Heart left ventricle (tissue), 16 donors: ENCODE measurements at regions not wholly inside any gene's neighbourhood (a gene's known extent, or its start where the extent isn't known, plus 50 kb on each side); places are given as distances from the start of the nearest gene placed in this dataset.

ENCODE experiments used
- ATAC-seq, 4 donors: fragments of 200-7000 bp; cut with Tn5 transposase; one replicate each; pipeline ENCODE4 v1.9.1; 2020 to 2022; ENCODE audit warnings: moderate library complexity in 4 of 4, mild to moderate bottlenecking in 3 of 4, moderate number of reproducible peaks in 1 of 4
- DNase-seq, 5 donors: peaks; one replicate each; pipeline ENCODE4 v3.0.0-alpha.2; 2020
- H3K27ac ChIP-seq, 12 donors: fragments of 200-600 bp; sonication (generic) in 4 of 12; one replicate each; pipeline versions ENCODE4 v1.5.0 to v1.8.0; 2016 to 2022; ENCODE audit warnings: mild to moderate bottlenecking in 2 of 12
- H3K27me3 ChIP-seq, 9 donors: fragments of 200-600 bp; sonication (generic) in 2 of 9; one replicate each; pipeline versions ENCODE4 v1.5.1 to v1.8.0; 2016 to 2022; ENCODE audit warnings: mild to moderate bottlenecking in 3 of 9
- H3K36me3 ChIP-seq, 9 donors: fragments of 200-600 bp; sonication (generic) in 2 of 9; one replicate each; pipeline versions ENCODE4 v1.5.0 to v1.8.0; 2018 to 2022; ENCODE audit warnings: mild to moderate bottlenecking in 2 of 9
- H3K4me1 ChIP-seq, 12 donors: fragments of 200-600 bp; sonication (generic) in 4 of 12; one replicate each; pipeline versions ENCODE4 v1.5.0 to v1.8.0; 2016 to 2022; ENCODE audit warnings: mild to moderate bottlenecking in 3 of 12
- H3K4me3 ChIP-seq, 12 donors: fragments of 200-600 bp; sonication (generic) in 4 of 12; one replicate each; pipeline versions ENCODE4 v1.5.0 to v1.8.0; 2017 to 2022; ENCODE audit warnings: mild to moderate bottlenecking in 9 of 12, moderate library complexity in 4 of 12
- H3K9me3 ChIP-seq, 12 donors: fragments of 200-600 bp; sonication (generic) in 4 of 12; one replicate each; pipeline versions ENCODE4 v1.5.0 to v1.8.0; 2016 to 2022; ENCODE audit warnings: mild to moderate bottlenecking in 1 of 12
- CTCF ChIP-seq, 12 donors: fragments of 200-600 bp; sonication (generic) in 4 of 12; IDR thresholded peaks; one replicate each; pipeline versions ENCODE4 v1.5.0 to v1.8.0; 2018 to 2022; ENCODE audit warnings: antibody characterized with exemption in 12 of 12, mild to moderate bottlenecking in 5 of 12
- POLR2A ChIP-seq, 2 donors: fragments of 450-650 bp; IDR thresholded peaks; one replicate each; pipeline ENCODE4 v1.6.1; 2017; ENCODE audit warnings: antibody characterized with exemption in 2 of 2, mild to moderate bottlenecking in 2 of 2, moderate library complexity in 2 of 2
- whole genome bisulfite sequencing, 4 donors: extraction: QIAGEN DNeasy Blood & Tissue Kit in 2 of 4; methylation state at CpG; one replicate each; pipeline versions ENCODE4 v1.1.5 to v1.1.7; 2013 to 2018; 5-methylcytosine and 5-hydroxymethylcytosine counted together
- intact Hi-C, 10 donors: fragments of 100-400 bp; cut with DNase I; formaldehyde crosslinking; loops; one replicate each; pipeline versions ENCODE4 v1.11.1 to v1.14.2; 2022
- donor health status: ischemic (EF 13 %, LVEDD 7.1; RV severe dilation, severe dysfunction).
- donor health status: healthy with polysubstance abuse.
- donor health status: DM: no; HTN: yes; CAD: no.
- donor health status: DM: no; HTN: no; CAD: no.
- donor health status: ischemic (EF 25% LVEDD 6.9; RV normal size, moderate dysfunction).
- donor health status: ischemic (EF 25% LVEDD 5.7; RV mildly dilated, moderate dysfunction).
- donor health status: healthy.
- donor health status: DM: yes; HTN: yes; CAD: no.
- donor health status: ischemic (EF 35%, LVEDD 5.7; RV mildly dilated, moderate dysfunction).
- donor health status: nonischemic (EF 11% LVEDD 7.7; RV severe dilation, severe dysfunction).
- donor health status: DM: yes; HTN: yes; CAD: no.
- donor health status: PGD.
- donor health status: ischemic (EF 29% LVEDD 5.4; RV normal size, mild dysfunction).
- donor health status: nonischemic (EF 23%, LVEDD 6.1; RV moderate dilation, normal function).

- Histone ChIP-seq H3K36me3 (peaks cover 0 to 8% (median 0%) of the 10 kb centered on the region in 9 donors), H3K27me3 (no peaks in the 10 kb centered on the region), H3K4me3 (no peak overlapping the region), H3K4me1 (peaks cover 0 to 15% (median 3%) of the 10 kb centered on the region in 12 donors), H3K27ac (peak overlapping the region in 10 of 12 donors; percentile 11 to 76 (median 38)), H3K9me3 (no peaks in the 10 kb centered on the region)
- DNase-seq (peak; percentile 40 to 74 (median 62)), ATAC-seq (peak in 3 of 4 donors; percentile 57 to 92 (median 74))
- intact Hi-C loops = loop anchor here in 1 of 10 donors (5.0 kb wide), 1 partner anchor 42 kb away; no protein-coding TSS in a partner anchor
- no peak for TF ChIP-seq POLR2A (IDR thresholded peaks at IDR 0.05)
- WGBS, 4 donors = 72 to 77% (median 75%) methylated on average over 7 of the region's 7 CpGs
Measured at GRCh38 chr3:124234852-124235252, 242.9 kb upstream of the ROPN1 start.

GRCh38 chr3:124235446-124235845 is 243.5 kb upstream of the ROPN1 start:
- DNase-seq = no peak
- peak overlapping the region in 8 of 12 donors; percentile 24 to 76 (median 38) for H3K27ac ChIP-seq
- TF ChIP-seq CTCF (IDR thresholded peaks at IDR 0.05) (no peak), POLR2A (IDR thresholded peaks at IDR 0.05) (no peak)

GRCh38 chr3:124243177-124243859 is 251.4 kb upstream of the ROPN1 start:
- intact Hi-C loops = no loop called here
- Histone ChIP-seq H3K36me3 (peaks cover 0 to 5% (median 0%) of the 10 kb centered on the region in 9 donors), H3K27ac (peak overlapping the region in 4 of 12 donors; percentile 34 to 73 (median 42)), H3K27me3 (no peaks in the 10 kb centered on the region), H3K4me3 (no peak overlapping the region), H3K9me3 (no peaks in the 10 kb centered on the region), H3K4me1 (peaks cover 3 to 28% (median 16%) of the 10 kb centered on the region in 12 donors)
- 73 to 81% (median 76%) methylated on average over 5 of the region's 5 CpGs for WGBS, 4 donors
- no peak for DNase-seq
- peak in 3 of 4 donors; percentile 43 to 57 (median 53) for ATAC-seq
- TF ChIP-seq POLR2A (IDR thresholded peaks at IDR 0.05) (peak in 1 of 2 donors; percentile 17), CTCF (IDR thresholded peaks at IDR 0.05) (no peak)

More at GRCh38 chr3:124235446-124235845, 243.5 kb upstream of the ROPN1 start:
- WGBS, 4 donors = 87 to 99% (median 92%) methylated on average over 6 of the region's 6 CpGs
- Histone ChIP-seq H3K4me1 (peaks cover 0 to 15% (median 3%) of the 10 kb centered on the region in 12 donors), H3K27me3 (no peaks in the 10 kb centered on the region), H3K4me3 (no peak overlapping the region), H3K36me3 (peaks cover 0 to 8% (median 0%) of the 10 kb centered on the region in 9 donors), H3K9me3 (no peaks in the 10 kb centered on the region)
- intact Hi-C loops = no loop called here
- ATAC-seq = no peak

GRCh38 chr3:124246376-124246775 is 254.5 kb upstream of the ROPN1 start:
- intact Hi-C loops = loop anchor here in 1 of 10 donors (5.0 kb wide), 1 partner anchor 214 kb away; the partner anchor contains the start of gene KALRN

More at GRCh38 chr3:124246376-124246775, 254.5 kb upstream of the ROPN1 start:
- no peaks in the 10 kb centered on the region for H3K27me3 ChIP-seq
- TF ChIP-seq CTCF (IDR thresholded peaks at IDR 0.05) (no peak), POLR2A (IDR thresholded peaks at IDR 0.05) (no peak)
- no peaks in the 10 kb centered on the region for H3K9me3 ChIP-seq
- H3K4me1 ChIP-seq = peaks cover 10 to 52% (median 35%) of the 10 kb centered on the region in 12 donors
- ATAC-seq (no peak), DNase-seq (no peak)
- peaks cover 0 to 4% (median 0%) of the 10 kb centered on the region in 9 donors for H3K36me3 ChIP-seq
- H3K27ac ChIP-seq = peak overlapping the region in 8 of 12 donors; percentile 4 to 95 (median 66)
- H3K4me3 ChIP-seq = no peak overlapping the region
- 93 to 96% (median 94%) methylated on average over 1 of the region's 1 CpG for WGBS, 4 donors
